ENCODE measurements at regions not wholly inside any gene's neighbourhood (a gene's known extent, or its start where the extent isn't known, plus 50 kb on each side); places are given as distances from the start of the nearest gene placed in this dataset.

- TF ChIP-seq CTCF (IDR thresholded peaks at IDR 0.05), result no peak
- no peak for TF ChIP-seq ZFX (IDR thresholded peaks at IDR 0.05; ENCODE audit: borderline replicate concordance)
Observed at GRCh38 chr4:31193521-31193920, 473.4 kb downstream of the PCDH7 start.

All from 22Rv1 (cell line).